HG03442 (cell line): ENCODE measurements at regions not wholly inside any gene's neighbourhood (a gene's known extent, or its start where the extent isn't known, plus 50 kb on each side); places are given as distances from the start of the nearest gene placed in this dataset.
"Not testable (repeated sequence)": the region's sequence is repeated elsewhere in the genome, so short reads cannot be mapped to it uniquely, and the experiment has no call there.

ENCODE experiments used
- ATAC-seq: cut with Tn5 transposase; IDR thresholded peaks from one replicate; pipeline ENCODE4 v1.9.1; 2021; ENCODE audit warnings: mild to moderate bottlenecking, moderate library complexity; ENCODE audit not compliant: unreplicated experiment

DNA sequence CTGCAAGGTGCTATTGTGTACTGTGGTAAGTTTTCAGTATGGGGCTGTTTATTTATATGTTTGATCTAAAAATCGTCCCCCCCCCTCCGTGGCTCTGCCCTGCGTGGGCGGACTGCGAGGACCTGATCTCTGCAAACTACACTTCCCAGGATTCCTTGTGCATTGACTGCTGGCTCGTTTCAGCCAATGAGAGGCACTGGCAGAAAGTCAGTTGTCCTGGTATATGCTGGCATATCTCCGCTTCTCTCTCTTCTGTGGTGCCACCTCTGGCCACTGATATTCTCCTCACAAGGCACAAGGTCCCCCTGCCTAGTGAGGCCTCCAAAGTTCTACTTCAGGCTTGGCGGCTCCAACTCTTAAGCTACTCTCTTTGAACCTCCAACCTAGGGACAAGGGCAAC is 168.8 kb upstream of the ZFP42 start:
- no peak for ATAC-seq

DNA sequence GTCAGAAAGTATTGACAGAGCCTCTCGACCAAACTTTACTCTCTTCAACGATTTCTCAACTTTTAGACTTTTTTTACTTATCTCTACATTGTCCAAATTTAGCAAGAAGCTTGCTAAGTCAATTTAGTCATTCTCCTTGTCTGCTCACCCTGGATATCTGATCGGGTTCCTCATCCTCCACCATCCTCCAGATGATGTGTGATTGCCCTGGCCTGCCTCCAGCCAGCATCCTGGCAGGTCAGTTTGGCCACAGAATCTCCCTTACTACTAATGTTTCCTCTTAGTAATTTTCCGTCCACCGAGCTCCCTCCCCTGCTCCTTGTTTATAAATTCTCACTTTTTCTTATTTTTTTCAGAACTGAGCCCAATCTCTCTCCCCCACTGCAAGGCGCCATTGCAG is 167.9 kb upstream of the ZFP42 start:
- ATAC-seq = no peak

DNA sequence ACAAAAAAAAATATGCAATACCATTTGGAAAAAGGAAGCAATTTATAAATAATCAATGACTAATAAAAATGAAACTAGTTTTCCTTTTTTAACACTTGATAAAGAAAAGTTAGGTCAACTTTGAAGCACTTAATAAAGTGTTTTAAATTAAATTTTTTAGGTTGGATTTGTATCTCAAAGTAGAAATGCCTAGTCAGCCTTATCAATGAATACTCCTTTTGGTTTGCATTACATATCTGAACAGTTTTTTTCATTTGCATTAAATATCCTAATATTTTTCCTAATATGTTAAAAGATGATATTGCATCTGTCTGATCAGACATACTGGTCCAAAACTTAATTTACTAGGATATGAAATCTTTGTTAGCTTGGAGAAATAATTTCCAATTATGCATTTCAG is 155.8 kb upstream of the ZFP42 start:
- ATAC-seq = no peak

DNA sequence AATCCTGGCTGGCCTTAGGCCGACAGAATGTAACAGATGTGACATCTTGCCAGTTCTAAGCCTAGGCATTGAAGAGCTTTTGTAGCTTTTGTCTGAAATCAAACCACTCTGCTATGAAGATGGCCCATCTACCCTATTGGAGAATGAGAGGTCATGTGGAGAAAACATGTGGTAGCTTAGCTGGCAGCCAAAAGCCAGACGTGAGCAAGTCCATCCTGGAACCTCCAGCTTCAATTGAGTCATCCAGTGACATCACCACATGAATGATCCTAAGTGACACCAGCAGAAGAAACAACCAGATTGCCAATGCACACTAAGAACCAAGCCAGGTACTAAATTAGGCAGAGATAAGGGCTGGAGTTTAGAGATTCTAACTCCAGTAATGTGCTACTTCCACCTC is 154.8 kb upstream of the ZFP42 start:
- ATAC-seq = no peak

DNA sequence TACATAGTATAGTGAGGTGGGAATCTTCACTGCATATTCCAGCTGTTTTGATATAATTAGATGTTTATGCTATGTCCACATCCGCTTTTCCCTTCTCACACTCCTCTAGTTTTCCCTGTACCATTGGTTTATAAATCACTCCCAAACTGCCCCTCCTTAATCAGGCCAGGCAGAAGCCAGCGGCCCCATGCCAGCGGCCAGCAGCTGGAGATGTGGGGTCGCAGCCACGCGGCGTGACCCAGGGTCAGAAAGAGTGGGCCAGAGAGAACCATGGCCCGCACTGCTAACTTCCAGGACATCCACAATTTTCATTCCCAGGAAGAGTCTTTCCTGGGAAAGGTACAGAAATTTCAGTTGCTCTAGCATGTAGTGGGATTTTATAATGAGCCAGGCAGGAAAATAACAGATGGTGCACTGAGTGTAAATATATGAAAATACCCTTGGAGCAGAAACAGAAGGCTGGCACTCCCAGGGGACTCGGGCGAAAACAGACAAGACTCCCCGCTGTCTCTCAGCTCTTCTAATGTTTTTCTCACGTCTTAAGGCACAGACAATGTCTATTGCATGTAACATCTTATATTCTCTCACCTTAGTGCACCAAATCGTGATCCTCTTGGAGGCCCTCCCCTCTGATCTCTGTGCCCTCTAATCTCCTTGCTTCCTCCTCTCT is 145.9 kb upstream of the ZFP42 start:
- ATAC-seq = no peak

DNA sequence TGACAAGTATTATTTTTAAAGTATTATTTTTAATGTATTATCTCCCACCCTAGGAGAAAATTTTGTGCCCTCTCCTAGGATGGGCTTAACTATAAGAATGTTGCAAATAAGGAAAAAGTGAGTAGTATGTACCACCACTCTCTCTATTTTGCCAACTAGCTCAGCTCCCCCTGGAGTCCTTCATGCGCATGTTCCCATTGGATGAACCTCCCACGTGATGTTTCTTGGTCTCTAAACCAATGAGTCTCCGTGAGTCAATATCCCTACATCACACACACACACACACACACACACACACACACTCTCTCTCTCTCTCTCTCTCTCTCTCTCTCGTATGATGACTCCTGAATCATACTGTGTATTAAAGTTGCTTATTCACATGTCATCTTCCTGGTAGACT is 129.7 kb upstream of the ZFP42 start:
- no peak for ATAC-seq

DNA sequence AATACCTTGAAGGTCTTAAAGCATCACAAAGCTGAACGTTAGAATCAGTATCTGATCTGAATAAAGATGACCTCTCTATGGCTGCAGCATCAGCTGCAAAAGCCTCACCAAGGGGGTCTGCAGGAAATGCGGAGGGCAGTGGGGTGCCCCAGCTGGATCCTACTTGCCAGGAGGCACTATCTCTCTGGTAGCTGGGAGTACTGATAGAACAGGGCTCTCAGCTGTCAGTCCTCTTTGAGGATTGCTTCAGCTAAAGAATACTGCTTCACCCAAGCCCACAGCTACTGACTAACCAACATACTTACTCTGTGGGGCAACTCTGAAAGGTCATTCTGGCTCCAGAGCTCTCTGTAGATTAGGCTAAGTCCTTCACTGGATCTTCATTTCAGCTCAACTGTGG is 112.5 kb upstream of the ZFP42 start:
- ATAC-seq = no peak

DNA sequence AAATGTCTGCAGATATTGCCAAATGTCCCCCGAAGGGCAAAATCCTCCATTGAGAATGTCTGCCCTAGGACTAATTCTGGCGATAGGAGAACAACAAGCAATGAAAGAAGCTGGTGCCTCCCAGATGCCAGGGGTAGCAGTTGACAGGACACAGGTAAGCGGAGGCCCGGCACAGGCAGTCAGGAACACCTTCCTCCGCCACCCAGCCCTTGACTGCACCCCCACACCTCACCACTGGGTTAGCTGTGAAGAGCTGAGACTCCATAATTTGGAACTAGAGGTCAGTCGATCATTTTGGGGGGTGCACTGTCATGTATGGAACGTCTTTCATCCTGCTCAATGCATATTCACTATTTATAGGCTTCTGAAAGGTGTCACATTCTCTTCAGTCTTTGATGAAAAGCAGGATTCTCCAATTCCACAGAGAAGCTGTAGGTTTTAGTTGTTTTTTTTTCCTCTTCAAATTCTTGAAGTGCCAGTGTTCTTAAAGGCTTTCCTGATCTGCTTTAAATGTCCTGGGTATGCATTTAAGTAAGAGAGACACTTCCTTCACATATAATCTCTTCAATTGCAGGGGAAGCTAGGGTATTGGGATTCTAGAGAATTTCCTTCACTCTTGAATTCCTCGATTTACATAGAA is 111.6 kb upstream of the ZFP42 start:
- no peak for ATAC-seq

DNA sequence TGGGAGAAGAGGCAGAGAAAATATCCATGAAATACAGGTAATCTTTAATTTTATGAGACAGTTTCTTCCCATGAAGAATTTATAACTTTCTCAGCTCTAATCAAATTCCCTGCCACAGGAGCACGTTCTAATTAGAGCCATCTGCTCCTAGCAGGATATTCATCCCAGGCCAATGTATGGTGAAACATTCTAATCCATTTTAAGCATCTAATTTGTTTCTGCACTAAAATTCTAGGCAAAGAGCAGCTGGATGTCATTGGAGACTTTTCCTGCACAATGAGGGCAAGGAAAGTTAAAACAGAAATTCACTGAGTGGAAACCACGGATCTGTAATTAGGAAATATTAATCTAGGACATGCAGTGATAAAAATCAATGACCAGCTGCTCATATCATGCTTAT is 107.7 kb upstream of the ZFP42 start:
- no peak for ATAC-seq

DNA sequence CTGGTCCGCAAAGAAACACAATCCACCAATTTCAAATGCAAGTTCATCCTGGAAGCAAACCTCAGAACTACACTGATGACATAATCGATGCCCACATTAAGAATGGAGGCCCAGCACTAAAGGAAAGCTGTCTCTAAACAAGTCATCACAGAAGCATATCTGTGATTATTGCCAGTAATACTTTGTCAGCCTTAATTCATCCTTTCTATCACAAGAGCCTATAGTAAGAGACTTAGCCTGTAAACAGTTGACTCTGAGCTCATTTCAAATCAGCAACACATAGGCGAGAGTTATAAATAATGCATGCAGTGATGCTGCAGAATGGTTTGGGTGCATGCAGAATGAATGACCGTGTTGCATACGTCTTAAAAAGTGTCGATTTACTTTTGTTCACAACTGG is 105.9 kb upstream of the ZFP42 start:
- ATAC-seq = no peak

DNA sequence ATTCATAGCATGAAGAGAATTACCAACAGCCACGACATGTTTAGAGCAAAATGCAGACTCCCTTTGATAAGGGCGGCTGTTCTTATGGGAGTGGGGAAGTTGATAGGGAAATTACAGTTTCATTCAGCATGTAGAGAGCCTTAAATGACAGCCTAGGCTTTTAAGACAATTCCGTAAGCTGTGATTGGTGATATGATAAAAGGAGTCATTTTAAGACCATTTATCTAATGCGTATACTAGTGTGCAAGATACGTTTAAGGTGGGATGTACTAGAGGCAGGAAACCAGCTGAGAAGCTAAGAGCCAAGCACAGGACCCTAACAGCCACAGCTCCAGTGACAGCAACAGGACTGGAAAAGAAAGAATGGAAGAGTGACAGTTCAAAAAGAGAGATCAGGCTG is 102.2 kb upstream of the ZFP42 start:
- no peak for ATAC-seq

DNA sequence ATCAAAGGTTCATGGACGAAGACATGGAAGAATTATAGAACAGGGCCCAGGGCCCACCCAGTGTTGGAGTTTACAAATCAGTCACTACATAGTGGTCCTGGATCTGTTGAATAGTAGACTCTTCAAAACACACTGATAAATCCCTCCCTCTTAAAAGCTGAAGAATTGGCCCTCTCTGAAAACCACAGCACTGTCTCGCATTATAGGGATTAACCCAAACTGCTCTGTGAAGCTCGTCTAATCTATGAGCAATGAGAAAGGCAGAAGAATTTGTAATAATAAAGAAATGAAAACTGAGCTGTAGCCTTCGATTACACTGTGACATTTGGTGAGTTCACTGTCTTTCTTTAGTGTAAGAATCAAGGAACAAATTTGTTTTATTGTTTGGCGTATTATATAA is 92.5 kb upstream of the ZFP42 start:
- ATAC-seq = no peak

DNA sequence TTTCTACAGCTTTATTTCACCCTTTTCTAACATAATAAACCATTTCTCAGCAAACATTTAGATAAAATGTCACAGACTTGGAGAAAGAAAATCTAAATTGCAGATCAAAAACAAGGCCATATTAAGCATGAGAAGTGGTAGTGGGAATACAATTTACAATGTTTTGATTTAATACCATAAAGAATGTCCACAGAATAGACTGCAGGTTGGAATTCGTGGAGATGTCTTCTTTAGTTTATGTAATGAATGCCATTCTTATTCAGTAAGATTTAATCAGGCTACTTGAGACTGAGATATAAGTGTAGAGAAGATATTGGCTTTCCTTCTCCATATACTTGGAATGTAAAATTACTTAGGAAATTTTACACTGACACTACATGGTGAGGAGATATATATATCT is 91.9 kb upstream of the ZFP42 start:
- ATAC-seq = no peak

DNA sequence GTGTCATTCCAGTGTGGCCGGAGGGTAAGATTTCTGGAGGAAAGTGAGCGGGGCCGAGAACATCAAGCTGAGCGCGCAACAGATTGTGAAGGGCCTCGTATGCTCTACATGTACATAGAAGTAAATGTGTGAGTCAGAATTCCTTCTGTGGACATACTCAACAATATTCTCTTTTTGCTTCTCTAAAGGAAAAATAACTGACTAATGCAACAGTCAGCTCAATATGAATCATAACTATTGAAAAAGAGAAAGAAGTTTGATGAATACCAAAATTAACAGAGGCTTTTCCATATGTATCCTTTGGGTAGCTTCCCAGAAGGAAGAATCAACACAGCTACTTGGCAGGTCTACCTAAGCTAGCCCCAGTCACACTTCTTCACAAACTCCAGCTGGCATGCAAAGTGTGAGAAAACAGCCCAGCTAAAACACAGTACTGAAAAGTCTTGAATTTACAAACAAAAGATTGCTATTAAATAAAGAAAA is 87.5 kb upstream of the ZFP42 start:
- no peak for ATAC-seq

DNA sequence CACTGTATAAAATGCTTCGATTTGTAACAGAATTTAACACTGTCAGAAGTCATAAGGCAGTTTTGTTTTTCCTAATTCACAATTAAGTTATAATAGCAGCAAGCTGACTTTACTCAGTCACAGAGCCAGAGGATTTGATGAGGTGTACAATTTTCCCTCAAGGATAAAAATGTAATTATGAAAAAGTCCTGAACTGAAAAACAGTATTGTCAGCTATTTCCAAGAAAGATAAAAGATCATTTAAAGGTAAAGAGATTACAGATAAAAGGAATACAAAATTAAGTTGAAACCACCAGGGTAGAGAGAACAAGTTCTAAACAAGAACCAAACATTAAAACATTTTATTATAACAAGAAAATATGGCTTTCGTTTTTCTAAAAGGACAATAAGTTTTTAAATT is 86.8 kb upstream of the ZFP42 start:
- ATAC-seq = no peak

DNA sequence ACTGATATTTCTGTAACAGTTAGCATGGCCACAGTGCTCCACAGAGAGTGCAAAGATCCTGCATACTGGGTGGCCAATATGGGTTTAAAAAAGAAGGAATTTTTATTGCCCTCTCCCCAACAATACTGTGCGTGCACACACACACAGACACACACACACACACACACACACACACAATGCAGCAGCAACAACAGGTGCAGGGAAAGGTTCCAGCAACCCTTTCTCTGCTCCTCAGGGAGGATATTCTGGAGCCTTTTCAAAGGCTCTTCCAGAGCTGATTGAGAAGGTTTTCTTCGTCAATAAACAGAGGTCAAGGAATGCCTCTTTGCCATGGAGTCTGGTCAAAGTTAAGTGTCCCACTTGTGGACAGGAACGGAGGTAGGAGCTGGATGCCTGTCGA is 84.8 kb upstream of the ZFP42 start:
- ATAC-seq = no peak

DNA sequence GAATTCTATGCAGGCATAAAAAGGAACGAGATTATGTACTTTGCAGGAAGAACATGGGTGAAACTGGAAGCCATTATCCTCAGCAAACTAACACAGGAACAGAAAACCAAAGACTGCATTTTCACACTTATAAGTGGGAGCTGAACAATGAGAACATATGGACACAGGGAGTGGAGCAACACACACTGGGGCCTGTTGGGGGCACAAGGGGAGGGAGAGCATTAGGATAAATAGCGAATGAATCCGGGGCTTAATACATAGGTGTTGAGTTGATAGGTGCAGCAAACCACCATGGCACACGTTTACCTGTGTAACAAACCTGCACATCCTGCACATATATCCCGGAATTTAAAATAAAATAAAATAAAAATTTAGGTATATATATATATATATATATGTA is 80.2 kb upstream of the ZFP42 start:
- ATAC-seq = not testable (repeated sequence)

DNA sequence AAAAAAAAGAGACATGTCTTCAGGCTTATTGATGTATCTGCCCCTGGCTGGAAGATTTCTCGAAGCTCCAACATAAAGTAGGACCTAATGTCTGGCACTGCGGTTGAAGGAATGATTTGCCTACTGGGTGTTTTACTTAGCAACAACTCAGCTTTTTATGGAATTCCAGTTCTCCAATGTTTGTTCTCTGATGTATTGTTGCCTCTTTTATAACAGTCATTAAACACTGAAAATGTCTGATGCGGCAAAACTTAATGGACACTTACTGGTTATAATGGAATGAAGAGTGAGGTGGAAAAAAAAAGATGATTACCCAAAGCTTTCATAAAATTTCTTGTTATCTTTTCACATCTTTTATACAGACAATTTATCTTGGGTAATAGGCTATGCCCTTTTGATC is 75.6 kb upstream of the ZFP42 start:
- ATAC-seq = no peak

DNA sequence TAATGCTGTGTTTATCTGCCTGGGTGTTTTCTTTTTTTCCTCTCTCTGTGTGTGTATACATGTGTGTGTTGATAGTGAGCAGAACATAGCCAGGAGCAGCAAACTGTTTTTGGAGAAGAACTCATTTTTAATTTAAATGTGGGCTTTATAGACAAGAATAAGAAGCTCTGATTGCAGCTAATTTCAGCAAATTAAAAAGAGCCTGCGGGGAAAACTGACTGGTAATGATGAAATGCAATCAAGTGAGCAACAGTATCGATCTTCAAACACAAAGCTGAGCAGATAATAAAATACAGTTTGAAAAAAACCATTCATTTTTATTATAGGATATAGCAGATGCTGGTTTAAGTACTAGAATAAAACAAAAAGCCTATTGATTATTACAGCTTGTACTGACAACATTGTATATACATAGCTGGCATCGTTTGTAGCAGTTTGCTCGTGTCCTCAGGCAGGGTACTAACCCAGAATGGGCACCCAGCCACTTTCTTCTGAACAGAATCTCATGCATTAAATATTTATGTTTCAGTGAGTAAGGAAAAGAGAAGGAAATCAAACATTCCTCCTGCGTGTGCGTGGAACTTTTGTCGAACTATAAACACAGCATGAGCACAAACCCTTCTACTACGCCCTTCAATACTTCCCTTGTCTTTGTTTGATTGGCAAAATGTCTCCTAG is 73.5 kb upstream of the ZFP42 start:
- ATAC-seq = no peak

DNA sequence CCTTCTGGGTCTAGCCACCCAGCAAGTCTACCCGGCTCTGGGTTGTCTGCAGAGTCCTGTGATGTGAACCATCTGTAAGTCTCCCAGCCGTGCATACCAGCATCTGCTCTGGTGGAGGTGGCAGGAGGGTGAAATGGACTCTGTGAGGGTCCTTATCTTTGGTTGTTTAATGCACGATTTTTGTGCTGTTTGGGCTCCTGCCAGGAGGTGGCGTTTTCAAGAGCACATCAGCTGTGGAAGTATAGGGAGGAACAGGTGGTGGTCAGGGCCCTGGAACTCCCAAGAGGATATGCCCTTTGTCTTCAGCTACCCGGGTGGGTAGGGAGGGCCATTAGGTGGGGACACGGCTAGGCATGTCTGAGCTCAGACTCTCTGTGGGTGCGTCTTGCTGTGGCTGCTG is 66.5 kb upstream of the ZFP42 start:
- no peak for ATAC-seq

DNA sequence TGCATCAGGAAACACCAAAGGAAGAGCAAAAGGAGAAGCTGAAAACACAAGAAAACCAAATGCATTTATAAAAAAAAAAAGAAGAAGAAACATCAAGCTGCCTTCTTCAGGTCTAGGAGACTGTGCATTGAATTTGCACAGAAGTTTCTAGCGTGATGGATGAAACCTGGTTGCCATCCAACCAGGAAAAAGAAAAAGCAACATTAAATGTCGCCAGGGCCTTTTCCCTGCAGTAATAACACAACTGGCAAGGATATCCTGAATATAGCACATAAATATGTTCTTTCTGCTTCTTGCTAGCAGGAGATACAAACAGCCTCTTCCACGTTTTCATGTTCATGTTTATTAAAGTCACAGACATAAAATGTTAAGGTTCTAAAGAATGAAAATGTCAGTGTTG is 60.8 kb upstream of the ZFP42 start:
- ATAC-seq = no peak

DNA sequence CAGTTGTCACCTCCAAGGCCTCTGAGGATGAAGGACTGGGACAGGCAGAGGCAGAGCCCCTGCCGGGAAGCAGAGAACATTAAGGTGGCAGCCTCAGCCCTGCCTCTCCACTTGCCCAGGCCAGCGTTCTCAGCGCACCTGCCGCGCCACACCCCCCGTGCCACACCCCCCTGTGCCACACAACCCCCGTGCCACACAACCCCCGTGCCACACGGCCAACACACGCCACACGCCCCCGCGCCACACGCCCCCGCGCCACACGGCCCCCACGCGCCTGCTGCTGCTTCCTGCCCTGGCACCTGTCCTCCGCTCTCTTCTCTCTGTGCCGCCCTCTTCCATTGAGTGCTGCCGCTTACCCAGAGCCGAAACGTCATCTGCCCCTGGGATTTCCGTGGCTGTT is 58.0 kb upstream of the ZFP42 start:
- ATAC-seq = no peak
